Body of pancreas (tissue), 4 donors: ENCODE measurements at regions not wholly inside any gene's neighbourhood (a gene's known extent, or its start where the extent isn't known, plus 50 kb on each side); places are given as distances from the start of the nearest gene placed in this dataset.

ENCODE experiments used
- CTCF ChIP-seq, 7 experiments: fragments of 450-650 bp in 4 of 7; fragments of 200-600 bp in 3 of 7; sonication (generic) in 3 of 7; IDR thresholded peaks; one replicate each; pipeline ENCODE4 v1.5.1; 2016 to 2019; ENCODE audit warnings: antibody characterized with exemption in 7 of 7
- POLR2A ChIP-seq, 3 donors: fragments of 450-650 bp; IDR thresholded peaks; one replicate each; pipeline ENCODE4 v1.6.1; 2016; ENCODE audit warnings: antibody characterized with exemption in 3 of 3, mild to moderate bottlenecking in 2 of 3

DNA sequence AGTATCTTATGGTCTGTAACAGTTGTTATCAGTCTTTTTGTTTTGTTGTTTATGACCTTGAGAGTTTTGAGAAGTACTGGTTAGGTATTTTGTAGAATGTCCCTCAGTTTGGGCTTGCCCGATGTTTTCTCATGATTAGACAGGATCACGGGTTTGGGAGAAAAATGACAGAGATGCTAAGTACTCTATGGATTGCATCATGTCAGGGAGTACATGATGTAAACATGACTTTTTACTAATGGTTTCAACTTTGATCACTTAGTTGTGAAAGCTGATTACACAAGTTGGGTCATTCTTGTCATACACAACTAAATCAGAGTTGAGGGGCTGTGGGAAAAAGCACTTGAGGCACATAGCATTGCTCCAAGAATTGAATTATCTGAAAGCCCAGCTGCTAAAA lies 94.7 kb upstream of the SIAH1 start:
- TF ChIP-seq CTCF (IDR thresholded peaks at IDR 0.05) (no peak), POLR2A (IDR thresholded peaks at IDR 0.05) (no peak)
